ENCODE measurements at regions not wholly inside any gene's neighbourhood (a gene's known extent, or its start where the extent isn't known, plus 50 kb on each side); places are given as distances from the start of the nearest gene placed in this dataset.

DNA sequence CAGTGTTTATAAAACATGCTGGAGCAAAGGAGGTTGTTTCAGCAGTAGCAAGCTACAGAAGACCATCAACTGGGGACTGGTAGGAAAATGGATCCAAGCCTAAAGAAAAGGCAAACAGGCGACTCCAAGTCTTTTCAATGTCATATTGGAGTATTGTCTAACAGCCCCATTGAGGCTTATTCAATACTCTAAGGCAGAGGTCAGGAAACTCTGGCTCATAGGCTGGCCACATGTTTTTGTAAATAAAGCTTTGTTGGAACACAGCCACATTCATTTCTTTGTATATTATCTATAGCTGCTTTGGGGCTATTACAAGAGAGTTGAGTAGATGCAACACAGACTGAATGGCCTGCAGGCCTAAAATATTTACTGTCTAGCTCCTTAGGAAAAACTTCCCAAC lies 77.5 kb downstream of the RPL22L1 start:
- Histone ChIP-seq H4K20me1 (ENCODE audit: insufficient read depth, low read length) (no peaks in the 10 kb centered on the region), H3K4me2 (ENCODE audit: insufficient read depth, low read length) (no peak overlapping the region), H3K9me3 (ENCODE audit: low read depth, low read length) (no peaks in the 10 kb centered on the region), H3K27ac (ENCODE audit: low read depth, low read length) (no peak overlapping the region), H3K79me2 (ENCODE audit: insufficient read depth, low read length) (no peaks in the 10 kb centered on the region), H3K27me3 (ENCODE audit: insufficient read depth, low read length) (no peaks in the 10 kb centered on the region), H3K36me3 (ENCODE audit: insufficient read depth, low read length) (no peaks in the 10 kb centered on the region), H3K4me3 (ENCODE audit: insufficient read depth, low read length) (no peak overlapping the region), H3K4me1 (ENCODE audit: insufficient read depth, low read length) (no peaks in the 10 kb centered on the region), H2AFZ (ENCODE audit: low read length) (no peak overlapping the region)
- TF ChIP-seq, protein P1, sequence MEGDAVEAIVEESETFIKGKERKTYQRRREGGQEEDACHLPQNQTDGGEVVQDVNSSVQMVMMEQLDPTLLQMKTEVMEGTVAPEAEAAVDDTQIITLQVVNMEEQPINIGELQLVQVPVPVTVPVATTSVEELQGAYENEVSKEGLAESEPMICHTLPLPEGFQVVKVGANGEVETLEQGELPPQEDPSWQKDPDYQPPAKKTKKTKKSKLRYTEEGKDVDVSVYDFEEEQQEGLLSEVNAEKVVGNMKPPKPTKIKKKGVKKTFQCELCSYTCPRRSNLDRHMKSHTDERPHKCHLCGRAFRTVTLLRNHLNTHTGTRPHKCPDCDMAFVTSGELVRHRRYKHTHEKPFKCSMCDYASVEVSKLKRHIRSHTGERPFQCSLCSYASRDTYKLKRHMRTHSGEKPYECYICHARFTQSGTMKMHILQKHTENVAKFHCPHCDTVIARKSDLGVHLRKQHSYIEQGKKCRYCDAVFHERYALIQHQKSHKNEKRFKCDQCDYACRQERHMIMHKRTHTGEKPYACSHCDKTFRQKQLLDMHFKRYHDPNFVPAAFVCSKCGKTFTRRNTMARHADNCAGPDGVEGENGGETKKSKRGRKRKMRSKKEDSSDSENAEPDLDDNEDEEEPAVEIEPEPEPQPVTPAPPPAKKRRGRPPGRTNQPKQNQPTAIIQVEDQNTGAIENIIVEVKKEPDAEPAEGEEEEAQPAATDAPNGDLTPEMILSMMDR (IDR thresholded peaks at IDR 0.05; ENCODE audit: extremely low read depth, low read depth, low read length) = no peak
- no peak for DNase-seq (ENCODE audit: insufficient read length, low spot score, missing footprints)

DNA sequence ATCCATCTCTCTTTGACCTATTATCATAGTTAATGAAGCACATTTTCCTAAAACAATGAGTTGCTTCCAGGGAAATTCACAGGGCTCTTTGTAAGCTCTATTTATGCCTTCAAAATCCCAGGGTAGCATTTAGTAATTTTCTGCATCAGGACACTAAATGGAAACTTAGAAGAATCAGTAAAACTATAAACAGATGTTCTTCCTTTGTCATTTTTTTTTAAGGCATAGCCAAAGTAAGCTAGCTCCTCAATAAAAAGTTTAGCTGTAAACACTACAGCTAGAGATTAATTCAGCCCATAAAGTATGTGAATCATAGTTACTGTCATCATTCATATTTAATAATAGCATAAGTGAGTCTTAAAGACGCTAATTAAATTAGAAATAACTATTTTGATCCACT lies 79.3 kb downstream of the RPL22L1 start:
- no peak for DNase-seq (ENCODE audit: insufficient read length, low spot score, missing footprints)
- TF ChIP-seq, protein P1 (IDR thresholded peaks at IDR 0.05; ENCODE audit: extremely low read depth, low read depth, low read length) = no peak
- Histone ChIP-seq H4K20me1 (ENCODE audit: insufficient read depth, low read length) (no peaks in the 10 kb centered on the region), H3K79me2 (ENCODE audit: insufficient read depth, low read length) (no peaks in the 10 kb centered on the region), H3K4me1 (ENCODE audit: insufficient read depth, low read length) (no peaks in the 10 kb centered on the region), H3K9me3 (ENCODE audit: low read depth, low read length) (no peaks in the 10 kb centered on the region), H3K4me3 (ENCODE audit: insufficient read depth, low read length) (no peak overlapping the region), H3K4me2 (ENCODE audit: insufficient read depth, low read length) (no peak overlapping the region), H3K36me3 (ENCODE audit: insufficient read depth, low read length) (no peaks in the 10 kb centered on the region), H2AFZ (ENCODE audit: low read length) (no peak overlapping the region), H3K27me3 (ENCODE audit: insufficient read depth, low read length) (no peaks in the 10 kb centered on the region), H3K27ac (ENCODE audit: low read depth, low read length) (no peak overlapping the region)

DNA sequence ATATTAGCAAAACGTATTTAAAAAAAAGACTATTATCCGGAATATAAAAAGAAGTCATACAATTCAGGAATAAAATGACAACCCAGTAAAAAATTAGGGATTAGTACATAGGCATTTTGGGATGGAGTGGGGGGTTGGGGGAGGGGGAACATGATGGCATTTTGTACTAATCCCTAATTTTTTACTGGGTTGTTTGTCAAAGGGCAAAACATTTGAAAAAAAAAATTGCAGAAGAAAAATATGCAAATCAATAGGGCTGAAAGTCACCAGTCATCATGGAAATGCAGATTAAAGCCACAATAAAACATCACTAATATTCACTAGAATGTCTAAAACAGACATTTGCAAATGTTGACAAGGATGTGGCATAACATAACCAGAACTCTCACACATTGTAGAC lies 82.5 kb downstream of the RPL22L1 start:
- no peaks in the 10 kb centered on the region for H3K9me3 ChIP-seq (ENCODE audit: low read depth, low read length)
- H3K4me1 ChIP-seq (ENCODE audit: insufficient read depth, low read length) = no peaks in the 10 kb centered on the region
- no peaks in the 10 kb centered on the region for H3K36me3 ChIP-seq (ENCODE audit: insufficient read depth, low read length)
- H4K20me1 ChIP-seq (ENCODE audit: insufficient read depth, low read length) = no peaks in the 10 kb centered on the region
- H3K4me3 ChIP-seq (ENCODE audit: insufficient read depth, low read length) = no peak overlapping the region
- TF ChIP-seq, protein P1 (IDR thresholded peaks at IDR 0.05; ENCODE audit: extremely low read depth, low read depth, low read length) = no peak
- H3K79me2 ChIP-seq (ENCODE audit: insufficient read depth, low read length) = no peaks in the 10 kb centered on the region
- no peak overlapping the region for H3K4me2 ChIP-seq (ENCODE audit: insufficient read depth, low read length)
- no peak overlapping the region for H2AFZ ChIP-seq (ENCODE audit: low read length)
- H3K27me3 ChIP-seq (ENCODE audit: insufficient read depth, low read length) = no peaks in the 10 kb centered on the region
- DNase-seq (ENCODE audit: insufficient read length, low spot score, missing footprints) = no peak
- no peak overlapping the region for H3K27ac ChIP-seq (ENCODE audit: low read depth, low read length)

DNA sequence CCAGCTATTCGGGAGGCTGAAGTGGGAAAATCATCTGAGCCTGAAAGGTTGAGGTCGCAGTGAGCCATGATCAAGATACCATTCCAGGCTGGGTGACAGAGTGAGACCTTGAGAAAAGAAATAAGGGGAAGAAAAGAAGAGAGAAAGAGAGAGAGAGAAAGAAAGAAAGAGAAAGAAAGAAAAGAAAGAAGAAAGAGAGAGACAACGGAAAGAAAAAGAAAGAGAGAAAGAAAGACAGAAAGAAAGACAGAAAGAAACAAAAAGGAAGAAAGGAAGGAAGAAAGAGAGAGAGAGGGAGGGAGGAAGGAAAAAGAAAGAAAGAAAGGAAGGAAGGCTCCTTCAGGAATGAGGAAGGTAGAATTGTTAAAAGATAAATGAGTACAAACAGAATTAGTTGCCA lies 84.5 kb downstream of the RPL22L1 start:
- TF ChIP-seq, protein P1 (IDR thresholded peaks at IDR 0.05; ENCODE audit: extremely low read depth, low read depth, low read length) = no peak
- Histone ChIP-seq H2AFZ (ENCODE audit: low read length) (no peak overlapping the region), H3K4me3 (ENCODE audit: insufficient read depth, low read length) (no peak overlapping the region), H3K4me2 (ENCODE audit: insufficient read depth, low read length) (no peak overlapping the region), H3K27ac (ENCODE audit: low read depth, low read length) (no peak overlapping the region), H3K27me3 (ENCODE audit: insufficient read depth, low read length) (no peaks in the 10 kb centered on the region), H3K79me2 (ENCODE audit: insufficient read depth, low read length) (no peaks in the 10 kb centered on the region), H4K20me1 (ENCODE audit: insufficient read depth, low read length) (no peaks in the 10 kb centered on the region), H3K36me3 (ENCODE audit: insufficient read depth, low read length) (no peaks in the 10 kb centered on the region), H3K9me3 (ENCODE audit: low read depth, low read length) (no peaks in the 10 kb centered on the region), H3K4me1 (ENCODE audit: insufficient read depth, low read length) (no peaks in the 10 kb centered on the region)
- no peak for DNase-seq (ENCODE audit: insufficient read length, low spot score, missing footprints)

Data from osteoblast (primary cell).